MCF 10A (cell line): ENCODE measurements at regions not wholly inside any gene's neighbourhood (a gene's known extent, or its start where the extent isn't known, plus 50 kb on each side); places are given as distances from the start of the nearest gene placed in this dataset.

Source experiments
- BruUV-seq: library from RNA; stranded (reverse); fragments of 400-500 nt; replicated peaks from 2 replicates; lab custom pipeline; 2021; lab: Mats Ljungman, UMichigan
- CTCF ChIA-PET: fragments of 300-600 bp; sonication (Branson Sonifier 250); formaldehyde crosslinking; extraction: SDS; loops from one replicate; lab custom pipeline; 2021; ENCODE audit warnings: antibody characterized with exemption, inconsistent platforms; lab: Yijun Ruan, JAX
- POLR2A ChIA-PET: fragments of 300-600, 350-650 bp; sonication (Branson Sonifier 250); formaldehyde crosslinking; extraction: SDS; loops from one replicate; lab custom pipeline; 2020; ENCODE audit warnings: antibody characterized with exemption, inconsistent platforms; lab: Yijun Ruan, JAX
- DNase-seq: peaks from one replicate; pipeline ENCODE4 v3.0.0-alpha.2; 2018; ENCODE audit not compliant: unreplicated experiment
- H3K27ac Mint-ChIP-seq: one replicate; pipeline ENCODE4 v1.8.0; 2022; ENCODE audit warnings: mild to moderate bottlenecking, low read depth, mixed read lengths; ENCODE audit not compliant: unreplicated experiment
- H3K27me3 Mint-ChIP-seq: one replicate; pipeline ENCODE4 v1.8.0; 2022; ENCODE audit warnings: mixed read lengths; ENCODE audit not compliant: insufficient read depth, unreplicated experiment
- H3K36me3 Mint-ChIP-seq: one replicate; pipeline ENCODE4 v1.8.0; 2022; ENCODE audit warnings: mild to moderate bottlenecking, moderate library complexity, mixed read lengths; ENCODE audit not compliant: insufficient read depth, unreplicated experiment
- H3K4me1 Mint-ChIP-seq: one replicate; pipeline ENCODE4 v1.8.0; 2022; ENCODE audit warnings: mixed read lengths; ENCODE audit not compliant: insufficient read depth, unreplicated experiment
- H3K4me3 Mint-ChIP-seq: one replicate; pipeline ENCODE4 v1.8.0; 2022; ENCODE audit warnings: mild to moderate bottlenecking, moderate library complexity, mixed read lengths; ENCODE audit not compliant: unreplicated experiment
- H3K9me3 Mint-ChIP-seq: one replicate; pipeline ENCODE4 v1.8.0; 2022; ENCODE audit warnings: mixed read lengths; ENCODE audit not compliant: unreplicated experiment
- CTCF ChIP-seq: fragments of 200-600 bp; IDR thresholded peaks from one replicate; pipeline ENCODE4 v1.8.0; 2022; ENCODE audit warnings: antibody characterized with exemption, mild to moderate bottlenecking; ENCODE audit not compliant: unreplicated experiment
- intact Hi-C: fragments of 100-400 bp; cut with micrococcal nuclease; formaldehyde crosslinking; loops from 2 replicates; pipeline ENCODE4 v1.14.1; 2022

- peak; percentile 26 for DNase-seq
- TF ChIP-seq CTCF, result peak; percentile 15
- BruUV-seq, result no TSS peak
- no peak overlapping the region for H3K27ac Mint-ChIP-seq
- no peaks in the 10 kb centered on the region for H3K4me1 Mint-ChIP-seq
- no peaks in the 10 kb centered on the region for H3K9me3 Mint-ChIP-seq
- no peaks in the 10 kb centered on the region for H3K36me3 Mint-ChIP-seq
- POLR2A ChIA-PET, result interaction anchor here (0.7 kb wide), 1 partner anchor 211 kb away, joined by 3 read pairs; no protein-coding TSS in a partner anchor
- CTCF ChIA-PET, result interaction anchor here (1.3 kb wide), 1 partner anchor 341 kb away, joined by 6 read pairs; no protein-coding TSS in a partner anchor
- intact Hi-C loops, result loop anchor here (1.0 to 2.0 kb wide), 2 partner anchors 307 to 340 kb away; no protein-coding TSS in a partner anchor
- H3K27me3 Mint-ChIP-seq, result peaks cover 11% of the 10 kb centered on the region
- no peak overlapping the region for H3K4me3 Mint-ChIP-seq
Observed at GRCh38 chrX:100072336-100072735, 337.7 kb downstream of the PCDH19 start.

GRCh38 chrX:100070334-100070849 lies 339.7 kb downstream of the PCDH19 start:
- CTCF ChIA-PET, result interaction anchor here (0.5 to 1.7 kb wide), 3 partner anchors 13 to 721 kb away, joined by 3 to 10 read pairs (median 3); no protein-coding TSS in a partner anchor
- Mint-ChIP-seq H3K36me3 (no peaks in the 10 kb centered on the region), H3K9me3 (no peaks in the 10 kb centered on the region), H3K27me3 (peaks cover 11% of the 10 kb centered on the region), H3K4me1 (no peaks in the 10 kb centered on the region), H3K4me3 (no peak overlapping the region), H3K27ac (no peak overlapping the region)
- BruUV-seq, result no TSS peak
- no peak for DNase-seq
- TF ChIP-seq CTCF, result no peak
- POLR2A ChIA-PET, result no interaction called here
- intact Hi-C loops, result no loop called here

- no peak for TF ChIP-seq CTCF
- no peaks in the 10 kb centered on the region for H3K4me1 Mint-ChIP-seq
- H3K27me3 Mint-ChIP-seq, result peaks cover 17% of the 10 kb centered on the region
- no TSS peak for BruUV-seq
- H3K4me3 Mint-ChIP-seq, result no peak overlapping the region
- CTCF ChIA-PET, result no interaction called here
- no peaks in the 10 kb centered on the region for H3K36me3 Mint-ChIP-seq
- H3K27ac Mint-ChIP-seq, result no peak overlapping the region
- intact Hi-C loops, result no loop called here
- no peak for DNase-seq
- POLR2A ChIA-PET, result no interaction called here
- peaks cover 9% of the 10 kb centered on the region for H3K9me3 Mint-ChIP-seq
Observed at GRCh38 chrX:100048156-100048555, 361.9 kb downstream of the PCDH19 start.
